ENCODE measurements at regions not wholly inside any gene's neighbourhood (a gene's known extent, or its start where the extent isn't known, plus 50 kb on each side); places are given as distances from the start of the nearest gene placed in this dataset.

DNA sequence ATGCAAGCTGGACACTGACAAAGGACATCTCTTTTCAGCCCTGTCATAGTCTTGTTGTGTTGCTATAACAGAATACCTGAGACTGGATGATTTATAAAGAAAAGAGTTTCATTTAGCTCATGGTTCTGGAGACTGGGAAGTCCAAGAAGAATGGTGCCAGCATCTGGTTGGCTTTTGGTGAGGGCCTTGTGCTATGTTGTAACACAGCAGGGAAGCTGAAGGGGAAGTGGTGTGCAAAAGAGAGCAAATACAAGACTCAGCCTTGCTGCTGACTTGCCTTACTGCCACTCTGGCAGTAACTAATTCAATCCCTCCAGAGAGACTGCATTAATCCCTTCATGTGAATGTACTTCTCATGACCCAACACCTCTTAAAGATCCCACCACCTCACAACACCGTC is 356.3 kb upstream of the PROK2 start:
- DNase-seq (ENCODE audit: low read depth in 2 of 2): no peak

DNA sequence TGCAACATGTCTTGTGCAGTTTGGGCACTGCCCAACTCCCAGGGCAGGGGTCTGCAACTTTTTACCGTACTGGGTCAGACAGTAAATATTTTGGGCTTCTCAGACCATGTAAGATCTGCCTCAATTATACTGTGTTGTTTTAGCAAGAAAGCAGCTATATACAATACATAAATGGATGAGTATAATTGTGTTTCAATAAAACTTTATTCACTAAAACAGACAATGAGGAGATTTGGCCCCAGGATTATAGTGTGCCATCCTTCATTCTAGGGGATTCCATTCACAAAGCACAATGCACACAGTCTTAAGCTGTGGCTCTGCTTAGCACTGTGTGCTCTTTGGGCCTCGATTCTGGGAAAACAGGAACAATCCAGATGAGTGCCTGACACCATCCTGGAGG is 354.4 kb upstream of the PROK2 start:
- no peak for DNase-seq (ENCODE audit: low read depth in 2 of 2)

DNA sequence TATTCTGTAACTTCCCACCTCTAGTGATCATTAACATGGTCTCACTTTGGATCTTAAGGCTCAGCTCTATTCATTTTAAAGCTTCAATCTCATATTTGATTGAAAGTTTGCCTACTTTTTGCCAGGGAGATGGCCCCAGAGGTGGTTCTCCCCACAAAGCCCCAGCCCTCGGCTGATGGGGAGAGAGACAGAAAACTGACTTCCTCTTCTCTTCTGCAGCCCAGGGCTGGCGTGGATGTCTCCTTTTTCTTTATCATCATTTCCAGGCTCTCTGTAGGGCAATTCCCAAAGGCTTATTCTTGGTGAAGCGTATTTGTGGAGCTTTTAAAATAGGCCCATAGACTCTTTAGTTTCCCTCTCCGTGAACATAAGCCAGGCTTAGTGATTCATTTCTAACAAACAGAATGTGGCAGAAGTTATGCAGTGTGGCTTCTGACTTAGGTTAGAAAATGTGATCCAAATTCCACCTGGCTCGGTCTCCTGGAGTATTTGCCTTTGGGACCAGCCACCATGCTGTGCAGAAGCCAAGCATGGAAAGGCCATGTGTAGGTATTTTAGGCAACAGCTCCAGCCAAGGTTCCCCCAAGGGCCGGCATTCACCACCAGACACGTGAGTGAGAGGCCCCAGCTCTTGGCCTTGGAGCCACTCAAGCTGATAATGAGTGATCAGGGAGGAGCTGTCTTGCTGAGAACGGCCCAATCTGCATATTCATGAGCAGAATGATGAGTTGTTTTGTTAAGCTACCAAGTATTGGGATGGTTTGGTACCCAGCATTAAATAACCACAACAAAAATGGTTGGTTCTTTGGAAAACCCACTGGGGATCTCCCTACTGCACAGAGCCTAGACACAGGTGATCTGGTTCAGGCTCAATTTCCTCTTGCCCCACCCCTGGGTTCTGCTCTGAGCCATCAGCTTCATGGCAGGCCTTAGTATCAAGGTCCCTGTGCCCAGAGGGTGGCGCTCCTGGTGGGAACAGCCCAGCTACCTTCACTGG is 353.2 kb upstream of the PROK2 start:
- no peak for DNase-seq (ENCODE audit: low read depth in 2 of 2)

DNA sequence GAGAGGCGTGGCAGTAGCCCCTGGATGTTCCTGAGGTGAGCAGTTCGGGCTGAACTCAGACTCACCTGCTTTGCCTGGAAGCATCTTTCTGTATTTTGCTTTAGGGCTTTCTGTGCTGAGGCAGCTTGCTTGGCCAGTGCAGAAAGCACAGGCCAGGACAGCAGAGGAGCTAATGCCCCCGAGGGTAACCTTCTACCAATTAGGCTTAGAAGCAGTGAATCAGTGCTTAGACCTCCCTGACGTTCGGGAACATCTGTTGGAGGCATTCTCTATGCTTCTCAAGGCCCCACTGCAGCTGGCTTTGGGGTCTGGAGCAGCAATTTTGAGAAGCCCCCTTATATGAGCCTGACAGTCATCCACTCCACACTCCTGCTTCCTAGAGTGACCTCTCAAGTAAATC is 350.7 kb upstream of the PROK2 start:
- DNase-seq (ENCODE audit: low read depth in 2 of 2): no peak

DNA sequence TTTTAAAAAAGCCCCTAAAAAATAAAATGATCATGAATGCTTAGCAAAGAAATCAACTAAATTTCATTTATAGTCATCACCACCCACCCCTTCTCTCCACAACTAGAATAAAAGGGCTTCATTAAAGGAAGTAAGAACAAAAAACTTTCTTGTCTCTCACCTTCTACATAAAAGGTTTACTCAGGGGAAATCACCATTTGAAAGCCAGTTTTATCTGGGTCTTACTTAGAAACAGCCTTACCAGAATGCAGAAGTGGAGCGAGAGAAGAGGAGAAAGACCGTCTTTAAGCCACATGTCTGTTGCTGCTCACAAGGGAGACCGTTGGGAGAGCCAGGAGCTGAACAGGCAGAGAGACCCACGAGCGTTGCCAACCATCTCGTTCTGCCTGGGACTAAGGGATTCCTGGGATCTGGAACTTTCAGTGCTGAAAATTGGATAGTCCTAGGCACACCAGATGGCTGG is 350.1 kb upstream of the PROK2 start:
- DNase-seq (ENCODE audit: low read depth in 2 of 2): no peak

DNA sequence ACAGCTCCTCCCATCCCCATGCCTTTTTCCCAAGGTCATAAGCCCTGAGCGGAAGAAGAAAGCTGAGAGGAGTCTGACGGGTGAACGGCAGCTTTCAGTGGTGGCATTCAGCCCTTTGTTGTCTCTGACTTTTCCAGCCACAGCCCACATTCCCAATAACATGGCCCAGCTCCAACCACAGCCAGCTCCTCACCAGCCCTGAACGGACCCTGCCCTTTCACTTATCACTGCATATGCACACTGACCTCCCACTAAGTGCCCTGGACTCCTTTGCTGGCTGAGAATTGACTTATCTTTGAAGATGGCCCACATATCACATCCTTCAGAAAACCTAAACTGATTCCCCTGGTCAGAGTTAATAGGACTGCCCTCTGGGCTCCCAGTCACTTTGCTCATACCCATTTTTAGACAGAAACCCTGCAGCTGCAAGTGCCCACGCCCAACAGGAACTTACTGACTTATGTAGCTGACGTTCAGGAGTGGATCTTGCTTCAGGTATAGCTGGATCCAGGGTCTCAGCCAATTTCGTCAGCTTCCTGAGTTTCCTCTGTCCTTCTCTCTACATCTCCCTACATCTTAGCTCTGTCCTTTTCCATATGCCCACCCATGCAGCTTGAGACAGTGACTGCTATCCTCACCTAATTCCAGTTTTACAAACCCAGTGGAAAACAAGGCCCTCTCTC is 348.5 kb upstream of the PROK2 start:
- DNase-seq (ENCODE audit: low read depth in 2 of 2): no peak

DNA sequence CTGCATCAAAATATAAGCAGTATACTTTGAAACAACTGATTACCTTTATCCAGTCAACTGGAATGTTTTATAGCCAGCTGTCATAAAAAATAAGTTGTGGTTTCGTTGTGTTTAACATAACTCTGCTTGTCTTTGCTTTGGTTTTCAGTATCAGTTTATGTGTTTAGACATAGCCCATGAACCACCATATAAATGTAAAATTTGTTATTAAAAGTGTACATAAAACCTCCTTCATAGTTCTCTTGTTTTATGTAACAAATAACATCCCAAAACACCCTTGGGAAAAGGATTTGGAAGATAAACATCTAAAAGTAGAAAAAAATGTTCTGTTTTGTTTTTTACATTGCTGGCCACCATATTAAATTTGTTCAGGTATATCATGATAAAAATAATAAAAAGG is 347.0 kb upstream of the PROK2 start:
- no peak for DNase-seq (ENCODE audit: low read depth in 2 of 2)

DNA sequence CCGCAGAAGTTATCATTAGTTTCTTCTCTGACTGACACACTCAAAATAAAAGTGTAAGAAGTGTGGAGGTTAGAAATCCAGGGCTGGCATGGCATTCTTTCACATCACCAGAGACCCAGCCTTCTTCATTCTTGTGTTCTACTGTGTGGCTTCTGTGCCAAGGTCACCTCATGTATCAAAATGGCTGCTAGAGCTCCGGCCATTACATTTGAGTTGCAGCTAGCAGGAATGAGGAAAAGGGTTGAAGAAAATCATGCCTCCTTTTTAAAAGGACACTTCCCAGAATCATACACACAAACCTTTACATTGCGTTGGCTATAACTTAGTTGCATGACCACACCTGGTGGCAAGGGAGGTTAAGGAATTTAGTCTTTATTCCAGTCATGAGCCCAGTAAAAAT is 345.6 kb upstream of the PROK2 start:
- DNase-seq (ENCODE audit: low read depth in 2 of 2): no peak

DNA sequence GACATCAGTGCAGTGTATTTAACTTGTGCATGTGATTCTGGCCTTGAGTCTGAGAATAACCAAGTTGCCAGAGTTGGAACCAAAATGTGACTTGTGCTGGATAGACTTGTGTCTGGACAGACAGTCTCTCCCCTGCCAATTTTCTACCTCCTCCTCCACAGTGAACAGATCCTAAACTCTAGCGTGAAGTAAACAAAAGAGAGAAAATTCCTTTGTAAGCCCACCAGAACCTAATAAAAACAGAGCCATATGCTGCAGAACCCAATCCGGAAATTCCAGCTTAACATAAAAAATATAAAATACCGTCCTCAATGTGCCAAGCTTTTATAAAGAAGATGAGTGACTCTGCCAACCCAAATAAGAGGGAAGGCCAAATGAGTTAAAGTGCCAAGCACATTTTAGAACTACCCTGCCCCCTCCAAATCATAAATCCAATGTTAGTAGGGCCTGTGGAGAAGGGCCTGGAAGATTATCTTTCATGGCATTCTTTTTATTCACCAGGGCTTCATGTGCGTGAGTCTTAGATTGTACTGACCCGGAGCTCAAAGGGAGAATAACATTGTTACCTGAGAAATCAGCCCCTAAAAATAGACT is 344.6 kb upstream of the PROK2 start:
- no peak for DNase-seq (ENCODE audit: low read depth in 2 of 2)

DNA sequence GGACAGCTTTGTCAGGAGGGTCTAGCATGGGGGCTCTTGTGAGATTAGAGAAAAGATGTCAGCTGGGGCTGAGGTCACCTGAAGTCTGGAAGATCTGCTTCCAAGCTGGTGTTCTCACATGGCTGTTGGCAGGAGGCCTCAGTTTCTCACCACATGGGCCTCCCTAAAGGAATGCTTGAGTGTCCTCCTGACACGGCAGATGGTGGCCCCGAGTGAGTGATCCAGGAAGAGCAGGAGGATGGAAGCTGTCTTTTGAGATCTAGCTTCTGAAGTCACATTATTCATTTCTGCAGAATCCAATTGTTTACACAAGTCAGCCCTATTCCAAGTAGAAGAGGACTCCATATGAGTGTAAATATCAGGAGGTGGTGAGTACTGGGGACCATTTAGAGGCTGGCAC is 344.0 kb upstream of the PROK2 start:
- no peak for DNase-seq (ENCODE audit: low read depth in 2 of 2)

DNA sequence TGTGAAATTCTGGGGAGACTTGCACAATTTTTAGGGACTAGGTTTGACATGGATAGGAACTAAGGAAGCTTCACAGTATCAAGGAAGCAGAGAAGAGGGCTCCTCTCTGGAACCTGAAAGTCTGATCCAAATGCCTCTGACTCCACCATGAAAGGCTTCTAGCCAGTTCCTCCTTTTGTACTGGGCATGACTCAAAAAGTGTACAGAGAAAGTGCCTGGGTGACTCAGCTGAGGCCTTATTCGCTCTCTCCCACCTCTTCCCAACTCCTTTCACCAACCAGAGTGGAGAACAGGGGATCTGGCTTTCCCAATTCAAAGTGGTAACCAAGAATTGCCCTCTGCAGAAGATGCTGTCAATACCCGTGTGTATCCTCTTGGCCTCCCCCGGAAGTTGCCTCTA is 342.9 kb upstream of the PROK2 start:
- no peak for DNase-seq (ENCODE audit: low read depth in 2 of 2)

DNA sequence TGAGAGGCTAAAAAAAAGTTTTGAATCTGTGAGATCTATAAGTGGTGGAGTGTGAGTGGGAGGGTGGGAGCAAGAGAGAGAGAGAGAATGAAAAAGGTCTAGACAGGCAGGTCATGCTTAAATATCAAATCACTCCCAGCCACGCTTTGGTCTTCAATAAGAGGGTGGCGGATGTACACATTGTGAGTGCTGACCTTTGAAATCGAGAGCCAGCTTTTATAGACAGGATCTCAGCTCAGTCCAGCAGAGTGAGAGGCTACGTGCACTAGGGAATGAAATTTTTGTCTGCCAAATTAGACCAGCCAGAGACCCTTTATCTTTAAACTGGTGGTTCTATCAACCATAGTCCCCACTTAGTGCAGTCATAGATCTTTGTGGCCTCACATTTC is 342.3 kb upstream of the PROK2 start:
- no peak for DNase-seq (ENCODE audit: low read depth in 2 of 2)

DNA sequence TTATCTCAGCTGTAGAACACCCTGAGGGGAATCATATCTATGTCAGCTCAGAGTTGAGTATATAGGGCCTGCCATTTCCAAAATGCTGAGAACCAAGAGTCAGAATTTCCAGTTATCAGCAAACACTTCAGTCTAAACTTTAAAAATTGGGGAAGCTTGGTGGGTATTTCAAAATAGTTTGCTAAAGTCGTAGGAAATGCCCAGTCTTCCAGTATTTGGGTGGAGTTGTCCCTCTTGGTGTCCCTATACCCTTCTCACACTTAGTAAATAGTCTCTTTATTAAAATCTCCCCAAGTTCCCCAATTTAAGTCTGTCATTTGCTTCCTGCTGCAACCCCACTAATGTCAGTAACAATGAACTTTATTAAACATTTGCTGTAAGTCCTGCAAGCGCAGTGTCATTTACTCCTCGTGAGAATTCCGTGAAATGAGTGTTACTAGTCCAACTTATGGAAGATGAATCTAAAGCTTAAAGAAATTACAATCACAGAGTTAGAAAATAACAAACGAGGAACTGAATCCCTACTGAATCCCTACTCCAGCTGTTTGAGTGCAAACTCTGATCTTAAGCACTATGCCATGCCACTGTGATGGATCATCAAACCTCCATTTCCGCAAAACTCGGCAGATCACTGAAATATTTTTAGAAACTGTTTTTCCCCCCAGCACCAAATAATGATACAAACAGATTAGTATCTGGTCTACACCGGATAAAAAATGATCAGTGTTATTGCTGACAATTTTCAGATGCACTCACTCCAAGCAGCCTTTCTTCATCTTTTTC is 341.7 kb upstream of the PROK2 start:
- no peak for DNase-seq (ENCODE audit: low read depth in 2 of 2)

DNA sequence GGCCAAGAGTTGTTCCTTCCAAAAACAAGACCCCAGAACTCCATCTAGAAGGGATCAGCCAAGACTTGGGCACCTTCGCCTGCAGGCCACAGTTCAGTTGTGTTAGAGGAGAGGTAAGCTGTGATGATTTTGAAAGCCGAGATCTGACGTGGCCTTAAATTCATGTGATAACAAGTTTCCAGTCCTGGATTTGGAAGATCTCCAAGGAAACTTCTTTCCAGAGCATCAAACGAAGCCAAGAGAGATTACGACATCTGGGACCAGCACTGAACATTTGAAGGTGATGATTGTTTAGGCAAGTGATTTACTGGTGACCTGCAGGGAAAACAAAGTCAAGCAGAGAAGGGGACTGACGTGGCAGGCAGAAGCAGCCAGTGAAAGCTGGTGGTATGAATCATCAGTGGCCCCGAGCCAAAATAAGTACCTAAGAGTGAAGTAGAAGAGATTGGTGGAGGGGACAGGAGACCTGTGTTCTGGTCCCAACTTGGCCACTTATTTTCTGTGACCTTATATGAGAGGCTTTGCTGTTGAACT is 339.0 kb upstream of the PROK2 start:
- DNase-seq (ENCODE audit: low read depth in 2 of 2): no peak

DNA sequence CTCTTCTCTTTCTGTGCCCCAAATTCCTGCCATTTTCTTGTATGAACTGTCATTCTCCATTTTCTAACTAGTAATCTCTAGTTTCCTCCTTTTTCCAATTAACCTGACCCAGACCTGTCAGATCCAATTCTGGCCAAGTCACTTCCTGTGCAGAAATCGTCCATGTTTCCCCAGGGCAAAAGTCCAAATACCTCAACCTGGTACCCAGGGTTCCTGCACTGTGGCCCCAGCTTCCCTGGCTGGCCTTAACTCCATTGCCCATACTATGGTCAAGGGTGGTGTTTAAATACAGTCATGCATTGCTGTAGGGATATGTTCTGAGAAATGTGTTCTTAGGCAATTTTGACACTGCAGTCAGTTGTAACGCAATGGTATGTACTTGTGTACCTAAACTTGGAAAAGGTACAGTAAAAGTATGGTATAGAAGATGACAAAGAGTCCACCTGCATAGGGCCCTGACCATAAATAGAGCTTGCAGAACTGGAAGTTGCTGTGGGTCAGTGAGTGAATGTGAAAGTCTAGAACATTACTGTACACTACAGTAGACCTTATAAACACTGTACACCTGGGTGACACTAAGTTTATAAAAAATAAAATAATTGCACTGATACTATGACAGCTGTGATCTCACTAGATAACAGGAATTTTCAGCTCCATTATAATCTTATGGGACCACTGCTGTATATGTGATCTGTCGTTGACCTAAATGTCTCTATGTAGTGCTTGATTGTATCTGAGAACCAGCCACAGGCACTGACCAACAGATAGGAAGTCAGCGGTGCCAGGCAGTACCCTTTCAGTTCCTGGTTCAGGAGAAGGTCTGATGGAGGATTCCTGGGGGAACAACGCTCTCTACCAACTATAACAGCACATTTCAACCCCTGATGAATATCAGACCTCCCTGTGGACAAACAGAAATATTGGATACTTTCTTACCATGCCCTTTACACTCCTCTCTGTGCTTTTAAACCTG is 336.1 kb upstream of the PROK2 start:
- no peak for DNase-seq (ENCODE audit: low read depth in 2 of 2)

DNA sequence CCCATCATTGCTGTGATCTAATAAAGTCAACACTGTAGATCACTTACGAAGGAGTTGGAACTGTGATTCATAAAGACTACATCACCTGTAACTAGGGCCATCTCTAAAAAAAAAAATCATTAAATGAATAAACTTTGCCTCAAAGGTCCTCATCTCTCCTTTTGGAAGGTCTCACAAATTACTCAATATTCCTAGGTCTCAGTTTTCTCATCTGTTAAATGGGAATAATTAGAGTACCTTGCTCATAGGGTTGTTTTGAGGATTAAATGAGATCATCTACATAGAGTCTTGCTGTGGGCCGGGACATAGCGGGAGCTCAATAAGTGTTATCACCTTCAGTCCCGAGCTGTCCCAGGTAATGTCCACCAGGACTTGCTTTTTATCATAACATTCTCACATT is 335.1 kb upstream of the PROK2 start:
- no peak for DNase-seq (ENCODE audit: low read depth in 2 of 2)

DNA sequence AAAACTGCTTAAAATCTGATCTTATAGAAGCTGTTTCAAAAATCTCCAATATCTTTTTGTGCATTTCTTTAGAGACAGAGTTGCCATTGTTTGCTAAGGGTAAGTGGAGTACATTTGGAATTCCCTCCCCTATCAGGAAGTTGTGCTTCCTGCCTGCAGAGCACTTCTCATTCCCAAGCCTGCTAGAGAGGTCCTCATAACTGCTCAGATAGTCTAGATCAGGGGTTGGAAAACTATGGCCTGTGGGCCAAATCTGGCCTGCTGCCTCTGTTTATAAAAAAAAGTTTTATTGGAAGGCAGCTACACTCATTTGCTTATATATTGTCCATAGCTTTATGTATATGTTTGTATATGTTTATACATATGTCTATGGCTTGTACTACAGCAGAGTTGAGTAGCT is 333.7 kb upstream of the PROK2 start:
- DNase-seq (ENCODE audit: low read depth in 2 of 2): no peak

DNA sequence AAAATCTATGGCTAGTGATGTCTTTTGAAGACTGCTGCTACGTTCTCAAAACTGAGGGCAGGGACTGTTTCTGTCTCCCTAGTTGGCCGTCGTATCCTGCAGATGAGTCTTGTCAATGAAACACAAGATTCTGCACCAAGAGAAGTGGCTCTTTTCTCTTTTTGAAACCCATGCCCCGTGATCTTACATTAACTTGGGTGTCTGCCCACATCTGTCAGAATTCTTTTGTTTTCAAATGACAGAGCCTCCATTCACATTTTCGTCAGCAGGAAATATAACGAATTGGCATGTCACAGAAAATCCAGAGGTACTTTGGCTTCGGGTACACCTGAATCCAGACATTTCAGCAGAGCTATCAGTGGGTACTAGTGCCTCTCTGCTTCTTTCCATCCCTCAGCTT is 331.3 kb upstream of the PROK2 start:
- DNase-seq (ENCODE audit: low read depth in 2 of 2): no peak

DNA sequence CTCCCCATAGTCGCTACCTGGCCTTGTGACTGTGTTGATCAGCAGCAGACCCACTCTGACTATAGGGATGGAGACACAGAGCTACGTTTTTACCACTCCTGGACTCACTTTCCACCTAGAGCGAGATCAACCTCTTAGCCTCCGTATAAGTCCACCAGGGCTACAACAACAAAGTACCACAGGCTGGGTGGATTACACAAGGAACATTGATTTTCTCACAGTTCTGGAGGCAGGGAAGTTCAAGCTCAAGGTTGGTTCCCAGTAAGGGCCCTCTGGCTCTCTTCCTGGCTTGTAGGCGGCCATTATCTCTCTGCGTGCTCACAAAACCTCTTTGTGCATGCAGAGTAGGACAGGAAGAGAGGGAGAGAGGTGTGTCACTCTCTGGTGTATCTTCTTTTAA is 330.4 kb upstream of the PROK2 start:
- DNase-seq (ENCODE audit: low read depth in 2 of 2): no peak

DNA sequence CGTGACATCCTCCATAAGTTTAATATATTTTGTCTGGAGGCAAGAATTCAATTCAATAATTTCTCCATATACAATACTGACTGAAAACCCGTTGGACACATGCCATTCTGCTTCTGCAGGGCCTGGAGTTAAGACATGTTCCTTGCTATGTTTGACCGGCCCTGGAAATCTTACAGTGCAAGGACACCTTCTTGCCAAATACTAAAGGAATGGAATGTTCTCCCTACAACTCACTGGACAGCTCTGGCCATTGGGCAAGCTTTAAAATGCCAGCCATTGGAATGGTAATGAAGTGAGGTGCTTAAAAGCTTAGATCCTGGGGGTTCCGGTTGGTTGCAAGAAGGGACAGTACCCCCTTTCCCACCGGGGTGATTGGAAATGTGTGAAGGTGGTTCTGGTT is 329.8 kb upstream of the PROK2 start:
- no peak for DNase-seq (ENCODE audit: low read depth in 2 of 2)

DNA sequence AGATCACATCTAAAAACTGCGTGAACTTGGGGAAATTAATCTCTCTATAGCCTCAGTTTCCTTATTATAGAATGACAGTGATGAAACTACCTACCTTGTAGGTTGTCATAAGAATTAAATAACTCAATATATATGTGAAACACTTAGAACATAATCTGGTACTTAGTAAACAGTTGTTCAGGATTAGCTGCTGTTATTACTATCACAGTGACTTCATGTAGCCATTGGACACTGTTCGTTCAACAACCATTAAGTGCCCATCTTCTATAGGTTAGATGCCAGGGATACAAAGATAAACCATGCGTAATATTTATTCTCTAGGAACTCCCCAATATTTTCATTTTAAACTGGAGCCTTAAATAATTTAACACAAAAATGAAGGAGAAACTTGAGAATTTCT is 329.0 kb upstream of the PROK2 start:
- no peak for DNase-seq (ENCODE audit: low read depth in 2 of 2)

Data from stimulated activated CD8-positive, alpha-beta memory T cell treated with anti-CD3 and anti-CD28 coated beads, Interleukin-2, amount 100 ng/mL, for 1 hour (primary cell).